GM12864 (cell line): ENCODE measurements at regions not wholly inside any gene's neighbourhood (a gene's known extent, or its start where the extent isn't known, plus 50 kb on each side); places are given as distances from the start of the nearest gene placed in this dataset.

ENCODE experiments used
- DNase-seq: peaks from one replicate; pipeline ENCODE4 v3.0.0-alpha.2; 2011; ENCODE audit warnings: low read depth
- H3K4me3 ChIP-seq: 2 replicates; pipeline ENCODE4 v1.5.1; 2011; ENCODE audit warnings: mild to moderate bottlenecking, low read depth, low read length, control low read depth
- CTCF ChIP-seq: IDR thresholded peaks from 2 replicates; pipeline ENCODE4 v1.5.1; 2011; ENCODE audit warnings: low read depth, mild to moderate bottlenecking, moderate library complexity, low read length, control low read depth, inconsistent platforms; ENCODE audit errors: missing control alignments

GRCh38 chr7:67451306-67451705 is 454.7 kb downstream of the TYW1 start:
- H3K4me3 ChIP-seq = no peak overlapping the region
- no peak for DNase-seq
- TF ChIP-seq CTCF = no peak

GRCh38 chr7:67452516-67453026 is 455.9 kb downstream of the TYW1 start:
- no peak for TF ChIP-seq CTCF
- no peak for DNase-seq
- no peak overlapping the region for H3K4me3 ChIP-seq

GRCh38 chr7:67453580-67454380 is 457.1 kb downstream of the TYW1 start:
- no peak for DNase-seq
- H3K4me3 ChIP-seq = no peak overlapping the region
- TF ChIP-seq CTCF = no peak

GRCh38 chr7:67455508-67455907 is 458.9 kb downstream of the TYW1 start:
- no peak overlapping the region for H3K4me3 ChIP-seq
- no peak for TF ChIP-seq CTCF
- no peak for DNase-seq

GRCh38 chr7:67462781-67463191 is 466.2 kb downstream of the TYW1 start:
- TF ChIP-seq CTCF = no peak
- no peak overlapping the region for H3K4me3 ChIP-seq
- no peak for DNase-seq

- no peak for DNase-seq
- no peak overlapping the region for H3K4me3 ChIP-seq
- no peak for TF ChIP-seq CTCF
Measured at GRCh38 chr7:67463316-67463715, 466.7 kb downstream of the TYW1 start.

- DNase-seq = no peak
- H3K4me3 ChIP-seq = no peak overlapping the region
Measured at GRCh38 chr7:67463983-67464382, 467.4 kb downstream of the TYW1 start.

More at GRCh38 chr7:67463983-67464382, 467.4 kb downstream of the TYW1 start:
- no peak for TF ChIP-seq CTCF
